NCI-H2227 (cell line): ENCODE measurements at regions not wholly inside any gene's neighbourhood (a gene's known extent, or its start where the extent isn't known, plus 50 kb on each side); places are given as distances from the start of the nearest gene placed in this dataset.
"Not testable (repeated sequence)": the region's sequence is repeated elsewhere in the genome, so short reads cannot be mapped to it uniquely, and the experiment has no call there.

Experiments used
- DNase-seq: peaks from one replicate; lab custom pipeline; 2025; ENCODE audit not compliant: unreplicated experiment; lab: John Stamatoyannopoulos, UW

GRCh38 chr9:71285191-71285656 is 163.8 kb upstream of the TRPM3 start:
- peak; percentile 84 for DNase-seq

- DNase-seq: not testable (repeated sequence)
Measured at GRCh38 chr9:71282116-71282515, 160.7 kb upstream of the TRPM3 start.

GRCh38 chr9:71279151-71279739 is 157.8 kb upstream of the TRPM3 start:
- DNase-seq: no peak

- no peak for DNase-seq
Measured at GRCh38 chr9:71273613-71274012, 152.2 kb upstream of the TRPM3 start.

- DNase-seq: peak; percentile 74
Measured at GRCh38 chr9:71271602-71272001, 150.2 kb upstream of the TRPM3 start.

- DNase-seq: no peak
Measured at GRCh38 chr9:71270554-71270953, 149.1 kb upstream of the TRPM3 start.

- no peak for DNase-seq
Measured at GRCh38 chr9:71269859-71270258, 148.4 kb upstream of the TRPM3 start.

GRCh38 chr9:71268871-71269635 is 147.6 kb upstream of the TRPM3 start:
- no peak for DNase-seq

- no peak for DNase-seq
Measured at GRCh38 chr9:71263451-71263850, 142.0 kb upstream of the TRPM3 start.

GRCh38 chr9:71260419-71260818 is 139.0 kb upstream of the TRPM3 start:
- DNase-seq: not testable (repeated sequence)

- no peak for DNase-seq
Measured at GRCh38 chr9:71254592-71255277, 133.3 kb upstream of the TRPM3 start.

- DNase-seq: no peak
Measured at GRCh38 chr9:71253011-71253410, 131.6 kb upstream of the TRPM3 start.

- no peak for DNase-seq
Measured at GRCh38 chr9:71250581-71250980, 129.2 kb upstream of the TRPM3 start.

- DNase-seq: peak; percentile 76
Measured at GRCh38 chr9:71249729-71250317, 128.4 kb upstream of the TRPM3 start.

GRCh38 chr9:71245651-71246050 is 124.2 kb upstream of the TRPM3 start:
- DNase-seq: no peak

- DNase-seq: no peak
Measured at GRCh38 chr9:71243951-71244350, 122.5 kb upstream of the TRPM3 start.

- DNase-seq: no peak
Measured at GRCh38 chr9:71242081-71242480, 120.7 kb upstream of the TRPM3 start.

GRCh38 chr9:71237051-71237450 is 115.6 kb upstream of the TRPM3 start:
- DNase-seq: no peak

- no peak for DNase-seq
Measured at GRCh38 chr9:71233646-71234045, 112.2 kb upstream of the TRPM3 start.

- DNase-seq: no peak
Measured at GRCh38 chr9:71223953-71224538, 102.6 kb upstream of the TRPM3 start.

GRCh38 chr9:71218774-71219173 is 97.4 kb upstream of the TRPM3 start:
- no peak for DNase-seq
